SK-N-SH (cell line): ENCODE measurements at regions not wholly inside any gene's neighbourhood (a gene's known extent, or its start where the extent isn't known, plus 50 kb on each side); places are given as distances from the start of the nearest gene placed in this dataset.

Source experiments
- CTCF ChIA-PET: fragments of 300-600, 350-600 bp; formaldehyde crosslinking; extraction: SDS; loops from one replicate; lab custom pipeline; 2021; lab: Yijun Ruan, JAX
- POLR2A ChIA-PET: fragments of 350-600 bp; sonication (Branson Sonifier 250); formaldehyde crosslinking; extraction: SDS; loops from one replicate; lab custom pipeline; 2020; ENCODE audit warnings: antibody characterized with exemption, inconsistent platforms; lab: Yijun Ruan, JAX
- DNase-seq: peaks from one replicate; pipeline ENCODE4 v3.0.0; 2012
- H2AFZ ChIP-seq: fragments of 200-600 bp; sonication (generic); 2 replicates; pipeline ENCODE4 v1.8.1; 2016; ENCODE audit warnings: antibody characterized with exemption, mild to moderate bottlenecking, low read depth
- H3F3A ChIP-seq: fragments of 200-600 bp; sonication (generic); replicated peaks from 2 replicates; pipeline ENCODE3; 2016; ENCODE audit warnings: antibody characterized with exemption, mild to moderate bottlenecking; ENCODE audit not compliant: insufficient read depth
- H3K27ac ChIP-seq, 2 experiments: fragments of 200-500 bp in 1 of 2; fragments of 200-600 bp in 1 of 2; sonication (Bioruptor generic) in 1 of 2; sonication (generic), shearing (Covaris generic) in 1 of 2; 2 replicates each; pipeline versions ENCODE4 v1.5.1 to v1.6.1; 2014 to 2016; ENCODE audit warnings: low read depth in 2 of 2, inconsistent platforms in 1 of 2, low read length in 1 of 2, mild to moderate bottlenecking in 1 of 2, mixed read lengths in 1 of 2
- H3K27me3 ChIP-seq: fragments of 200-600 bp; sonication (generic), shearing (Covaris generic); 2 replicates; pipeline ENCODE4 v1.6.1; 2016; ENCODE audit warnings: mixed run types; ENCODE audit not compliant: insufficient read depth
- H3K36me3 ChIP-seq, 2 experiments: fragments of 200-500 bp in 1 of 2; fragments of 200-600 bp in 1 of 2; sonication (Bioruptor generic) in 1 of 2; sonication (generic) in 1 of 2; replicated peaks in 1 of 2; 2 replicates each; pipeline versions ENCODE3 to v1.5.1; 2014 to 2016; ENCODE audit warnings: low read length in 1 of 2, mild to moderate bottlenecking in 1 of 2; ENCODE audit not compliant: insufficient read depth in 2 of 2, control insufficient read depth in 1 of 2
- H3K4me1 ChIP-seq, 2 experiments: fragments of 200-500 bp in 1 of 2; fragments of 200-600 bp in 1 of 2; sonication (Bioruptor generic) in 1 of 2; sonication (generic), shearing (Covaris generic) in 1 of 2; 2 replicates each; pipeline versions ENCODE4 v1.5.1 to v1.6.1; 2014 to 2016; ENCODE audit warnings: low read depth in 1 of 2, low read length in 1 of 2, mixed run types in 1 of 2; ENCODE audit not compliant: insufficient read depth in 2 of 2, control insufficient read depth in 1 of 2
- H3K4me2 ChIP-seq: fragments of 200-600 bp; sonication (generic), shearing (Covaris generic); 2 replicates; pipeline ENCODE4 v1.6.1; 2017; ENCODE audit warnings: mixed run types
- H3K4me3 ChIP-seq, 2 experiments: fragments of 200-500 bp in 1 of 2; fragments of 200-600 bp in 1 of 2; sonication (Bioruptor generic) in 1 of 2; sonication (generic), shearing (Covaris generic) in 1 of 2; 2 replicates each; pipeline versions ENCODE4 v1.5.1 to v1.8.1; 2014 to 2016; ENCODE audit warnings: low read depth in 2 of 2, inconsistent platforms in 1 of 2, low read length in 1 of 2, mild to moderate bottlenecking in 1 of 2, mixed read lengths in 1 of 2, moderate library complexity in 1 of 2
- H3K79me2 ChIP-seq: fragments of 200-600 bp; sonication (generic); 2 replicates; pipeline ENCODE4 v1.8.1; 2017; ENCODE audit warnings: mild to moderate bottlenecking; ENCODE audit not compliant: insufficient read depth
- H3K9ac ChIP-seq: fragments of 200-600 bp; sonication (generic); 2 replicates; pipeline ENCODE4 v1.6.1; 2017; ENCODE audit warnings: mixed run types
- H3K9me2 ChIP-seq: fragments of 200-600 bp; sonication (generic); 2 replicates; pipeline ENCODE4 v1.6.1; 2017; ENCODE audit warnings: mixed run types
- H3K9me3 ChIP-seq: fragments of 200-600 bp; sonication (generic); 2 replicates; pipeline ENCODE4 v1.6.1; 2017; ENCODE audit warnings: mixed run types, mild to moderate bottlenecking, moderate library complexity
- H4K20me1 ChIP-seq: fragments of 200-600 bp; sonication (generic); 2 replicates; pipeline ENCODE4 v1.6.1; 2017; ENCODE audit warnings: mild to moderate bottlenecking, mixed run types; ENCODE audit not compliant: insufficient read depth
- CTCF ChIP-seq: fragments of 200-600 bp; sonication (generic); IDR thresholded peaks from 2 replicates; pipeline ENCODE4 v1.6.1; 2017; ENCODE audit warnings: antibody characterized with exemption, mild to moderate bottlenecking, moderate library complexity
- GABPA ChIP-seq: IDR thresholded peaks from 2 replicates; pipeline ENCODE4 v1.4.0; 2012; ENCODE audit warnings: low read depth, mild to moderate bottlenecking
- NRF1 ChIP-seq: IDR thresholded peaks from 2 replicates; pipeline ENCODE4 v1.6.1; 2012; ENCODE audit warnings: low read depth, mild to moderate bottlenecking, low read length
- POLR2AphosphoS5 ChIP-seq: IDR thresholded peaks from 2 replicates; pipeline ENCODE4 v1.6.1; 2012; ENCODE audit warnings: low read depth, low read length
- REST ChIP-seq: IDR thresholded peaks from 2 replicates; pipeline ENCODE4 v1.6.1; 2012; ENCODE audit warnings: mild to moderate bottlenecking, low read depth, low read length, moderate library complexity
- SIN3A ChIP-seq: IDR thresholded peaks from 2 replicates; pipeline ENCODE4 v1.6.1; 2012; ENCODE audit warnings: low read depth, mild to moderate bottlenecking, low read length, moderate library complexity, borderline replicate concordance
- TCF12 ChIP-seq: IDR thresholded peaks from 2 replicates; pipeline ENCODE4 v1.4.0; 2012
- TEAD4 ChIP-seq: IDR thresholded peaks from 2 replicates; pipeline ENCODE4 v1.4.0; 2012; ENCODE audit warnings: mild to moderate bottlenecking, borderline replicate concordance; ENCODE audit not compliant: insufficient read depth
- YY1 ChIP-seq: IDR thresholded peaks from 2 replicates; pipeline ENCODE4 v1.4.0; 2012; ENCODE audit warnings: low read depth, mild to moderate bottlenecking
- WGBS: methylation state at CpG from one replicate; pipeline ENCODE4 v1.1.6; 2017; ENCODE audit warnings: low lambda C conversion rate; 5-methylcytosine and 5-hydroxymethylcytosine counted together
- TF ChIP-seq, protein P1 (sequence below): IDR thresholded peaks from 2 replicates; pipeline ENCODE4; 2012

- no peak for DNase-seq
- Histone ChIP-seq H3K27ac (no peak overlapping the region), H3K9me3 (no peaks in the 10 kb centered on the region), H3K9ac (no peak overlapping the region), H3K9me2 (no peaks in the 10 kb centered on the region), H2AFZ (no peak overlapping the region), H3K4me2 (no peak overlapping the region), H3K4me1 (no peaks in the 10 kb centered on the region), H3K27me3 (no peaks in the 10 kb centered on the region), H3K79me2 (no peaks in the 10 kb centered on the region), H3K4me3 (no peak overlapping the region), H3F3A (no peaks in the 10 kb centered on the region), H4K20me1 (no peaks in the 10 kb centered on the region), H3K36me3 (no peaks in the 10 kb centered on the region)
- POLR2A ChIA-PET: no interaction called here
- CTCF ChIA-PET: interaction anchor here (1.0 to 1.5 kb wide), 2 partner anchors 13 to 261 kb away, joined by 3 to 4 read pairs; no protein-coding TSS in a partner anchor
- no peak for TF ChIP-seq TCF12
- no peak for TF ChIP-seq TEAD4
- TF ChIP-seq POLR2AphosphoS5: no peak
- TF ChIP-seq YY1: no peak
- TF ChIP-seq SIN3A: no peak
- no peak for TF ChIP-seq GABPA
- no peak for TF ChIP-seq CTCF
- TF ChIP-seq, protein P1, sequence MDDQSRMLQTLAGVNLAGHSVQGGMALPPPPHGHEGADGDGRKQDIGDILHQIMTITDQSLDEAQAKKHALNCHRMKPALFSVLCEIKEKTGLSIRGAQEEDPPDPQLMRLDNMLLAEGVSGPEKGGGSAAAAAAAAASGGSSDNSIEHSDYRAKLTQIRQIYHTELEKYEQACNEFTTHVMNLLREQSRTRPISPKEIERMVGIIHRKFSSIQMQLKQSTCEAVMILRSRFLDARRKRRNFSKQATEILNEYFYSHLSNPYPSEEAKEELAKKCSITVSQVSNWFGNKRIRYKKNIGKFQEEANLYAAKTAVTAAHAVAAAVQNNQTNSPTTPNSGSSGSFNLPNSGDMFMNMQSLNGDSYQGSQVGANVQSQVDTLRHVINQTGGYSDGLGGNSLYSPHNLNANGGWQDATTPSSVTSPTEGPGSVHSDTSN: no peak
- TF ChIP-seq NRF1: no peak
- no peak for TF ChIP-seq REST
- 29% methylated on average over 7 of the region's 7 CpGs for WGBS
These were observed 262.8 kb upstream of the MAF start for GRCh38 chr16:79863128-79864031.
